Uterus (tissue), 3 donors: ENCODE measurements at regions not wholly inside any gene's neighbourhood (a gene's known extent, or its start where the extent isn't known, plus 50 kb on each side); places are given as distances from the start of the nearest gene placed in this dataset.

Experiments used
- DNase-seq, 2 donors: peaks; one replicate each; pipeline ENCODE4 v3.0.0-alpha.2; 2019 to 2020
- H3K27ac ChIP-seq, 2 donors: fragments of 200-600 bp; sonication (generic); 1 replicate in 1 of 2; 2 replicates in 1 of 2; pipeline ENCODE4 v1.5.1; 2016 to 2018
- H3K27me3 ChIP-seq, 2 donors: fragments of 200-600 bp; sonication (generic); one replicate each; pipeline ENCODE4 v1.5.1; 2018 to 2019; ENCODE audit warnings: control low read depth in 1 of 2
- H3K36me3 ChIP-seq, 2 donors: fragments of 200-600 bp; sonication (generic); one replicate each; pipeline ENCODE4 v1.5.1; 2019; ENCODE audit warnings: control low read depth in 1 of 2
- H3K4me1 ChIP-seq, 2 donors: fragments of 200-600 bp; sonication (generic); one replicate each; pipeline ENCODE4 v1.5.1; 2018 to 2019; ENCODE audit warnings: control low read depth in 1 of 2
- H3K4me3 ChIP-seq, 2 donors: fragments of 200-600 bp; sonication (generic); 1 replicate in 1 of 2; 2 replicates in 1 of 2; pipeline ENCODE4 v1.5.1; 2018 to 2019; ENCODE audit warnings: mild to moderate bottlenecking in 1 of 2
- H3K9me3 ChIP-seq, 2 donors: fragments of 200-600 bp; sonication (generic); one replicate each; pipeline ENCODE4 v1.5.1; 2019; ENCODE audit warnings: control low read depth in 1 of 2
- CTCF ChIP-seq, 4 experiments: fragments of 200-600 bp in 2 of 4; fragments of 450-650 bp in 2 of 4; sonication (generic) in 2 of 4; IDR thresholded peaks; one replicate each; pipeline ENCODE4 v1.5.1; 2016 to 2019; ENCODE audit warnings: antibody characterized with exemption in 4 of 4, mild to moderate bottlenecking in 2 of 4, moderate library complexity in 1 of 4
- POLR2A ChIP-seq, 2 donors: fragments of 450-650 bp; IDR thresholded peaks; one replicate each; pipeline ENCODE4 v1.6.1; 2016; ENCODE audit warnings: antibody characterized with exemption in 2 of 2, mild to moderate bottlenecking in 1 of 2, moderate library complexity in 1 of 2
- intact Hi-C: fragments of 100-400 bp; cut with DNase I; formaldehyde crosslinking; loops from one replicate; pipeline ENCODE4 v1.15.1; 2023; ENCODE audit warnings: low total_unique reads
- donor health status: DM: yes; HTN: yes; CAD: no.

DNA sequence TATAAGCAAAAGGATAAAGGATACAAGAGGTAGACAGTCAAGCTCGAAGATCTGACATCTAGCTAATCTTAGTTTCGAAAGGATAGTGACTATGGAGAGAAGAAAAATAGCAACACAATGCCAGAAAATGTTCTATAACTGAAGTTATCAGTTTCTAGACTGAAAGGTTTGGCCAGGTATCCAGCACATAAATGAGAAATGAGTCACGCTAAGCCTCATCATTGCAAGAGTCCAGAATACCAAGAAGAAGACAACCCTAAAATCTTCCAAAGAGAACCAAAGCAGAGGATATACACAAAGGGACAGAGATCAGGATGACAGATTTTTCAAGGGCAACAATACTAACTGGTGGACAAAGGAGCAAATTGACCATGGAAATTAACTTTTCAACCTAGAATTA is 237.0 kb downstream of the POSTN start:
- Histone ChIP-seq H3K9me3 (no peaks in the 10 kb centered on the region), H3K4me1 (no peaks in the 10 kb centered on the region), H3K27ac (no peak overlapping the region), H3K36me3 (no peaks in the 10 kb centered on the region), H3K4me3 (no peak overlapping the region), H3K27me3 (no peaks in the 10 kb centered on the region)
- no peak for DNase-seq
- intact Hi-C loops, result no loop called here
- no peak for TF ChIP-seq POLR2A (IDR thresholded peaks at IDR 0.05)
- TF ChIP-seq CTCF (IDR thresholded peaks at IDR 0.05), result no peak

DNA sequence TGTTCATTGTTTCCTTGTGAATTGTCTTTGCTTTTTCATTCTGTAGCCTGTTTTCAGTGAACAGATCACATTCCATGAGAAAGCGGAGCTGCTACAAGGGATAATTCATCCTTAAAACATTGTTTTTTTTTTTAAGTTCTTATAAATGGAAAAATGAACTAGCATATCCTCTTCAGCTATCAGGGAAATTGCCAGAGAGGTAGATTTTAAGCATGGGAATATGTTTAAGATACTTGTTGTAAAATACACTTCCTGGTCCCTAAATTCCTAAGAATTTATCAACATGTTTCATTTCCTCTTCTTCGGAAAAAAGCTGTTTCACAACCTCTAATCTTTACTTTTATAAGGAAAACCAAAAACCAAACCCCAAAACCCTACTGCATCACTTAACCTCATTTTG is 238.0 kb downstream of the POSTN start:
- no peaks in the 10 kb centered on the region for H3K36me3 ChIP-seq
- no peaks in the 10 kb centered on the region for H3K4me1 ChIP-seq
- intact Hi-C loops, result no loop called here
- DNase-seq, result no peak
- H3K27me3 ChIP-seq, result no peaks in the 10 kb centered on the region
- no peak overlapping the region for H3K27ac ChIP-seq
- H3K9me3 ChIP-seq, result no peaks in the 10 kb centered on the region
- no peak overlapping the region for H3K4me3 ChIP-seq
- TF ChIP-seq POLR2A (IDR thresholded peaks at IDR 0.05) (no peak), CTCF (IDR thresholded peaks at IDR 0.05) (no peak)

DNA sequence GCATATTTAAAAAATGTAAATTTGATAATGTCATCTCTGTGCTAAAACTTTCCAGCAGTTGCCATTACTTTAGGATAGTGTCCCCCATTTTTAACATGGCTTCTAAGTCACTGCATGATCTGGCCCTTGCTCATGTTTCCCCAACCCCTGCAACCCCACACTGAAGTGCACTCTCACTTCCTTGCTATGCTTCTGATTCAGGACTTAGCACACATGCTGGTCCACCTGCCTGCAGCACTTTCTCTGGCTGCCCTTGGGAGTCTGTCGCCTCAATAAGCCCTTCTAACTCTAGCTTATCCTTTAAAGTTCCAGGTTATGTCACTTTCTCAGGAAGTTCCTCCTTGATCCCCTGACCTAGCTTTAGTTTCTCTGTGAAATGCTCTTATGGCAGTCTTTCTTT is 241.0 kb downstream of the POSTN start:
- no peak for TF ChIP-seq CTCF (IDR thresholded peaks at IDR 0.05)
- TF ChIP-seq POLR2A (IDR thresholded peaks at IDR 0.05), result no peak
- DNase-seq, result no peak
- H3K36me3 ChIP-seq, result no peaks in the 10 kb centered on the region
- H3K9me3 ChIP-seq, result no peaks in the 10 kb centered on the region
- intact Hi-C loops, result no loop called here
- no peaks in the 10 kb centered on the region for H3K27me3 ChIP-seq
- H3K27ac ChIP-seq, result no peak overlapping the region
- no peaks in the 10 kb centered on the region for H3K4me1 ChIP-seq
- no peak overlapping the region for H3K4me3 ChIP-seq

GRCh38 chr13:37353911-37354310 is 244.7 kb downstream of the POSTN start:
- no peaks in the 10 kb centered on the region for H3K27me3 ChIP-seq
- H3K9me3 ChIP-seq, result no peaks in the 10 kb centered on the region
- H3K36me3 ChIP-seq, result no peaks in the 10 kb centered on the region
- H3K27ac ChIP-seq, result no peak overlapping the region
- H3K4me3 ChIP-seq, result no peak overlapping the region
- no peaks in the 10 kb centered on the region for H3K4me1 ChIP-seq
- no peak for DNase-seq
- intact Hi-C loops, result no loop called here
- TF ChIP-seq CTCF (IDR thresholded peaks at IDR 0.05), result no peak
- TF ChIP-seq POLR2A (IDR thresholded peaks at IDR 0.05), result no peak

DNA sequence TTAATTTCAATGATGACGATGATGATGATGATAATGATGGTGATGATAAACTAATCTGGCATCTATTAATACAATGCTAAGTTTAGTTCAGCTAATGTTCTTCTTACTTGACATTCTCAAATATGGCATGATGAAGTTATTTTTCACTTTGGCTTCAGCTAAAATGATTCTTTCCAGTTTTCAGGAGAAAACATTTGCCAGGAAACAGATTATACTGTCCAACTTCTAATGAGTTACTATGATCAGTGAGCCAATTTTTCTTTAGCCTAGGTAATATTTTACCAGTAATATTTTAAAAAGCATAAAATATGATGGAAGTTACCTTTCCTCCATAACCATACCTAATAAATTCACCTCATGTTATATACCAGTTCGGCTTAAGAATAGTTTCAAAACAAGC is 245.7 kb upstream of the CSNK1A1L start:
- no peaks in the 10 kb centered on the region for H3K27me3 ChIP-seq

DNA sequence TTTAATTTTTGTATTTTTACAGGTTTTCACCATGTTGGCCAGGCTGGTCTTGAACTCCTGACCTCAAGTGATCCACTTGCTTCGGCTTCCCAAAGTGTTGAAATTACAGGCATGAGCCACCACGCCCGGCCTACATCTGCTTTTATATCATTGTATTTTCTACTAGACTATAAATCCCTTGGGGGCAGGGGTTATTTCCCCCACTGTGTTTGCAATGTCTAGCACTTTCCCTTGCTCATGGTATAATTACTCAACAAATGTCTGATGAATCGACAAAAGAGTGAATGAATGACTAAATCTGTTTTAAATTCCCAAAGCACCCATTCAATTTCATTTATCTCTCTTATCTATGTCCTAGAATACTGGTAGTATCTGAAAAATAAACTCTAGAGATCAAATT is 244.5 kb upstream of the CSNK1A1L start:
- Histone ChIP-seq H3K4me3 (no peak overlapping the region), H3K36me3 (no peaks in the 10 kb centered on the region), H3K4me1 (no peaks in the 10 kb centered on the region), H3K9me3 (no peaks in the 10 kb centered on the region), H3K27ac (no peak overlapping the region), H3K27me3 (no peaks in the 10 kb centered on the region)
- intact Hi-C loops, result no loop called here
- TF ChIP-seq POLR2A (IDR thresholded peaks at IDR 0.05), result no peak
- TF ChIP-seq CTCF (IDR thresholded peaks at IDR 0.05), result no peak
- DNase-seq, result no peak

More for the DNA sequence above, 245.7 kb upstream of the CSNK1A1L start:
- TF ChIP-seq POLR2A (IDR thresholded peaks at IDR 0.05), result no peak
- no peaks in the 10 kb centered on the region for H3K9me3 ChIP-seq
- H3K36me3 ChIP-seq, result no peaks in the 10 kb centered on the region
- H3K4me3 ChIP-seq, result no peak overlapping the region
- no peak for DNase-seq
- intact Hi-C loops, result no loop called here
- H3K27ac ChIP-seq, result no peak overlapping the region
- H3K4me1 ChIP-seq, result no peaks in the 10 kb centered on the region
